ENCODE measurements at regions not wholly inside any gene's neighbourhood (a gene's known extent, or its start where the extent isn't known, plus 50 kb on each side); places are given as distances from the start of the nearest gene placed in this dataset.

DNA sequence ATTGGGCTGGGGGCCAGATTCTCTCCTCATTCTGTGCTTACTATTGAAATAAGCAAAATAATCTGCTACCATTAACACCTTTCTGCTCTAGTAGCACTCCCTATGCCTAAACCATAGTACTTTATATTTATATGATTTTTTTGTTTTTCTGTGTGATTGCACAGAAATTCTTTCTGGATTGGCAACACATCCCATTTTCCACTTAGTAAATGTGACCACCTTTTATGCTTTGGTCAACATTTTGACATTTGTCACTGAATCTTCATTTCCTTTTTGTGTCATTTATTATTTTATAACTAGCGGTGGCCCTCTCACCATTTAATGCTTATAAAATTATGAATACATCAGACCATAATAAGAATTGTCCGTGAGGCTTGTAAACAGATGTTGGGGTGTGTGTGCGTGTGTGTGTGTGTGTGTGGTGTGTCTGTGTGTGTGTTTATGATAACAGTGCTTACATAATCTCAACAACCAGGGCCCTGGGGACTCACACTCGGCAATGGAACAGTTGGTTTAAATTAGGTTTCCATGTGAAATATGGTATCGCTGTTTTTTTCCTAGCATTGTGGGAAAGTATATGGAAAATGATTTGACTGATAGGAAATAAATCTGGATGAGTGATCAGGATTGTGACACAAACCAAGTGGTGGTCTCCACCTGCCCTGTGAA lies 138.9 kb downstream of the NOC3L start:
- TF ChIP-seq, protein P1, sequence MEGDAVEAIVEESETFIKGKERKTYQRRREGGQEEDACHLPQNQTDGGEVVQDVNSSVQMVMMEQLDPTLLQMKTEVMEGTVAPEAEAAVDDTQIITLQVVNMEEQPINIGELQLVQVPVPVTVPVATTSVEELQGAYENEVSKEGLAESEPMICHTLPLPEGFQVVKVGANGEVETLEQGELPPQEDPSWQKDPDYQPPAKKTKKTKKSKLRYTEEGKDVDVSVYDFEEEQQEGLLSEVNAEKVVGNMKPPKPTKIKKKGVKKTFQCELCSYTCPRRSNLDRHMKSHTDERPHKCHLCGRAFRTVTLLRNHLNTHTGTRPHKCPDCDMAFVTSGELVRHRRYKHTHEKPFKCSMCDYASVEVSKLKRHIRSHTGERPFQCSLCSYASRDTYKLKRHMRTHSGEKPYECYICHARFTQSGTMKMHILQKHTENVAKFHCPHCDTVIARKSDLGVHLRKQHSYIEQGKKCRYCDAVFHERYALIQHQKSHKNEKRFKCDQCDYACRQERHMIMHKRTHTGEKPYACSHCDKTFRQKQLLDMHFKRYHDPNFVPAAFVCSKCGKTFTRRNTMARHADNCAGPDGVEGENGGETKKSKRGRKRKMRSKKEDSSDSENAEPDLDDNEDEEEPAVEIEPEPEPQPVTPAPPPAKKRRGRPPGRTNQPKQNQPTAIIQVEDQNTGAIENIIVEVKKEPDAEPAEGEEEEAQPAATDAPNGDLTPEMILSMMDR (IDR thresholded peaks at IDR 0.05; ENCODE audit: insufficient read depth, low read length) = no peak
- TF ChIP-seq POLR2AphosphoS5 (IDR thresholded peaks at IDR 0.05; ENCODE audit: low read depth) (no peak), GABPA (IDR thresholded peaks at IDR 0.05; ENCODE audit: low read depth) (no peak), SPI1 (IDR thresholded peaks at IDR 0.05; ENCODE audit: borderline replicate concordance, low read depth) (no peak)
- TF ChIP-seq, protein P2, sequence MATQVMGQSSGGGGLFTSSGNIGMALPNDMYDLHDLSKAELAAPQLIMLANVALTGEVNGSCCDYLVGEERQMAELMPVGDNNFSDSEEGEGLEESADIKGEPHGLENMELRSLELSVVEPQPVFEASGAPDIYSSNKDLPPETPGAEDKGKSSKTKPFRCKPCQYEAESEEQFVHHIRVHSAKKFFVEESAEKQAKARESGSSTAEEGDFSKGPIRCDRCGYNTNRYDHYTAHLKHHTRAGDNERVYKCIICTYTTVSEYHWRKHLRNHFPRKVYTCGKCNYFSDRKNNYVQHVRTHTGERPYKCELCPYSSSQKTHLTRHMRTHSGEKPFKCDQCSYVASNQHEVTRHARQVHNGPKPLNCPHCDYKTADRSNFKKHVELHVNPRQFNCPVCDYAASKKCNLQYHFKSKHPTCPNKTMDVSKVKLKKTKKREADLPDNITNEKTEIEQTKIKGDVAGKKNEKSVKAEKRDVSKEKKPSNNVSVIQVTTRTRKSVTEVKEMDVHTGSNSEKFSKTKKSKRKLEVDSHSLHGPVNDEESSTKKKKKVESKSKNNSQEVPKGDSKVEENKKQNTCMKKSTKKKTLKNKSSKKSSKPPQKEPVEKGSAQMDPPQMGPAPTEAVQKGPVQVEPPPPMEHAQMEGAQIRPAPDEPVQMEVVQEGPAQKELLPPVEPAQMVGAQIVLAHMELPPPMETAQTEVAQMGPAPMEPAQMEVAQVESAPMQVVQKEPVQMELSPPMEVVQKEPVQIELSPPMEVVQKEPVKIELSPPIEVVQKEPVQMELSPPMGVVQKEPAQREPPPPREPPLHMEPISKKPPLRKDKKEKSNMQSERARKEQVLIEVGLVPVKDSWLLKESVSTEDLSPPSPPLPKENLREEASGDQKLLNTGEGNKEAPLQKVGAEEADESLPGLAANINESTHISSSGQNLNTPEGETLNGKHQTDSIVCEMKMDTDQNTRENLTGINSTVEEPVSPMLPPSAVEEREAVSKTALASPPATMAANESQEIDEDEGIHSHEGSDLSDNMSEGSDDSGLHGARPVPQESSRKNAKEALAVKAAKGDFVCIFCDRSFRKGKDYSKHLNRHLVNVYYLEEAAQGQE (IDR thresholded peaks at IDR 0.05; ENCODE audit: insufficient replicate concordance, low read depth) = no peak
